ENCODE measurements at regions not wholly inside any gene's neighbourhood (a gene's known extent, or its start where the extent isn't known, plus 50 kb on each side); places are given as distances from the start of the nearest gene placed in this dataset.
"Not testable (repeated sequence)": the region's sequence is repeated elsewhere in the genome, so short reads cannot be mapped to it uniquely, and the experiment has no call there.

GRCh38 chr12:33187409-33187808, 252.2 kb downstream of the SYT10 start:
- no peak overlapping the region for H3K27ac ChIP-seq (ENCODE audit: low read length)
- no peak overlapping the region for H3K9ac ChIP-seq (ENCODE audit: low read depth, low read length)
- H3K27me3 ChIP-seq (ENCODE audit: insufficient read depth, low read length) = no peaks in the 10 kb centered on the region
- no peak overlapping the region for H3K4me3 ChIP-seq (ENCODE audit: low read length)
- peaks cover 6% of the 10 kb centered on the region; the same call in 1 of the 2 replicates for H3K9me3 ChIP-seq (ENCODE audit: insufficient read depth, low read depth, low read length)
- H3K4me1 ChIP-seq (ENCODE audit: insufficient read depth, low read length) = no peaks in the 10 kb centered on the region
- H3K36me3 ChIP-seq (ENCODE audit: insufficient read depth, low read depth, low read length) = no peaks in the 10 kb centered on the region

DNA sequence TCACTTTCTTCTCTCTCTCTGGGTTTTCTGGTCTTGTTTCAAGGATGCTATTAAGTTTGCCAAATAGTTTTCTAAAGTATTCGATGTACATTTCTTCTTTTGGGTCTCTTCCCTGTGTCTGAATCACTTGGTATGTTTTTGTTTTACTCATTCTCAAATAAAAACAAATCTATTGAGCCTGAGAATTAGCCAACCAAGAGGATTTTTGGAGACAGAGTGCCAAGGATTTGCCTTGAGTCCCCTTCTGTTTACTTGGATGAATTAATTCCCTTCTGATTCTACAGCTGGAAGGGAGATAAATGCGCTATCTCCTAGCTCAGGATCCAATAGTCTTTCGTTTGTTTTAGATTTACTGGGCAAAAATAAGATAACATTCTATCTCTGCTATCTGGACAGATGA, 255.5 kb downstream of the SYT10 start:
- no peaks in the 10 kb centered on the region for H3K36me3 ChIP-seq (ENCODE audit: insufficient read depth, low read depth, low read length)
- H3K4me3 ChIP-seq (ENCODE audit: low read length) = no peak overlapping the region
- no peak overlapping the region for H3K9ac ChIP-seq (ENCODE audit: low read depth, low read length)
- no peak overlapping the region for H3K27ac ChIP-seq (ENCODE audit: low read length)
- H3K4me1 ChIP-seq (ENCODE audit: insufficient read depth, low read length) = no peaks in the 10 kb centered on the region
- no peaks in the 10 kb centered on the region for H3K27me3 ChIP-seq (ENCODE audit: insufficient read depth, low read length)
- H3K9me3 ChIP-seq (ENCODE audit: insufficient read depth, low read depth, low read length) = peaks cover 3% of the 10 kb centered on the region; the same call in 1 of the 2 replicates

DNA sequence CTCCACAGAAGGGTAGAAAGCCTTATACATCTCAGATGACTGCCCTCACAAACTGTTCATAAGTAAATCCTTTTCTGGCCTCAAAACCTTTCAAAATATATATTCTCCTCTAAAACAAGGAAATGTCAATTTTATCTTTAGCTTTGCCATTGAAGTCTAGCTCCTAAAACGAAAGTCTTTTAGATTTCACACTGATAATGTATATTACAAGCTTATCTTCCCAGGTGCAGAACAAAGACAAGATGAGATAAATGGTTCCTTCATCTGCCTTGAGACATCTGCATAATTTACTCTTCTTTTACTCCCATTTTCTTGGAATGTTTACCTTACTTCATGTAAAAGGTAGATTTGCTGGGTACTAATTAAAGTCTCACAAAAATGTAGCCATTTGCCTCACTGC, 257.1 kb downstream of the SYT10 start:
- no peaks in the 10 kb centered on the region for H3K27me3 ChIP-seq (ENCODE audit: insufficient read depth, low read length)
- no peak overlapping the region for H3K4me3 ChIP-seq (ENCODE audit: low read length)
- no peaks in the 10 kb centered on the region for H3K4me1 ChIP-seq (ENCODE audit: insufficient read depth, low read length)
- H3K9ac ChIP-seq (ENCODE audit: low read depth, low read length) = no peak overlapping the region
- H3K36me3 ChIP-seq (ENCODE audit: insufficient read depth, low read depth, low read length) = no peaks in the 10 kb centered on the region
- peaks cover 3% of the 10 kb centered on the region; the same call in 1 of the 2 replicates for H3K9me3 ChIP-seq (ENCODE audit: insufficient read depth, low read depth, low read length)
- no peak overlapping the region for H3K27ac ChIP-seq (ENCODE audit: low read length)

DNA sequence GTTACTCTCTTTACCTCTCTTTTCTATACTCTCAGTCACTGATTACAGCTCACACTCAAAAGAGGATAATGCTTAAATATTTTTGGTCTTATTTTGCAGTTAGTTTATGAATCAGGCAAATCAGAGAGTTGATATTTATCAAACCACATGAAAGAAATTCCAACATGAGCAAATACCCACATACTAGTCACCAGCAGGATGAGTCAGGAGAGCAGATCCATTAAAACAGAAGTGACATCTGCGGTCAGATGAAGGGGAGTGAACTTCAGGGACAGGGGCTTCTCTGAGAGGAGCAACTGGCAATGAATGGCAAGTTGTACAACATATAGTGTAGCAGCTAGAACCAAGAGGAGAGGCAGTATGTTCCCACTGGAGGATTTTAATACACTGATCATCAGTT, 258.7 kb downstream of the SYT10 start:
- Histone ChIP-seq H3K9ac (ENCODE audit: low read depth, low read length) (no peak overlapping the region), H3K4me1 (ENCODE audit: insufficient read depth, low read length) (no peaks in the 10 kb centered on the region), H3K27ac (ENCODE audit: low read length) (no peak overlapping the region), H3K27me3 (ENCODE audit: insufficient read depth, low read length) (no peaks in the 10 kb centered on the region), H3K4me3 (ENCODE audit: low read length) (no peak overlapping the region), H3K9me3 (ENCODE audit: insufficient read depth, low read depth, low read length) (no peaks in the 10 kb centered on the region; the same call in 1 of the 2 replicates), H3K36me3 (ENCODE audit: insufficient read depth, low read depth, low read length) (no peaks in the 10 kb centered on the region)

- H3K27me3 ChIP-seq (ENCODE audit: insufficient read depth, low read length); H3K27ac ChIP-seq (ENCODE audit: low read length); H3K9ac ChIP-seq (ENCODE audit: low read depth, low read length); H3K4me3 ChIP-seq (ENCODE audit: low read length); H3K36me3 ChIP-seq (ENCODE audit: insufficient read depth, low read depth, low read length); H3K4me1 ChIP-seq (ENCODE audit: insufficient read depth, low read length); H3K9me3 ChIP-seq (ENCODE audit: insufficient read depth, low read depth, low read length): not testable (repeated sequence)
Observed at GRCh38 chr12:33166260-33166659, 269.7 kb upstream of the PKP2 start.

DNA sequence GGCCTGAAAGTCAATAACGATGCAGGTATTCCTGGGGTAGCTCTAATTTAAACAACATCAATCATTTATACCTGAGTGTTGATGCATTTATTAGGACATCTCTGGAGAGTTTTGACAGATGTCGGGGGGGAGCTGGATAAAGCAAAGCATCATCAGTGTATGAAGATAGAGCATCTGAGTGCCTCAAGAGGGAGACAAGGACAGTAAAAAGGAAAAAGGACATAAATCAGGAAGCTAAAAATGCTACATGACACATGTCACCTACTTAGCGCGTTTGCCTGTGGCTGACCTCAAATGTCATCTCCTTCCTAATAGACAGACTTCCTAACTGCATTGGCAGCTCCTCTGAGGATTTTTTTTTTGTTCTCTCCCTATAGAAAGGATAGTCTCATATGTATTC, 259.5 kb upstream of the PKP2 start:
- H3K27me3 ChIP-seq (ENCODE audit: insufficient read depth, low read length) = no peaks in the 10 kb centered on the region
- no peak overlapping the region for H3K27ac ChIP-seq (ENCODE audit: low read length)
- no peaks in the 10 kb centered on the region for H3K4me1 ChIP-seq (ENCODE audit: insufficient read depth, low read length)
- H3K36me3 ChIP-seq (ENCODE audit: insufficient read depth, low read depth, low read length) = no peaks in the 10 kb centered on the region
- no peak overlapping the region for H3K9ac ChIP-seq (ENCODE audit: low read depth, low read length)
- no peak overlapping the region for H3K4me3 ChIP-seq (ENCODE audit: low read length)
- H3K9me3 ChIP-seq (ENCODE audit: insufficient read depth, low read depth, low read length) = peaks cover 22% of the 10 kb centered on the region; the same call in 1 of the 2 replicates

DNA sequence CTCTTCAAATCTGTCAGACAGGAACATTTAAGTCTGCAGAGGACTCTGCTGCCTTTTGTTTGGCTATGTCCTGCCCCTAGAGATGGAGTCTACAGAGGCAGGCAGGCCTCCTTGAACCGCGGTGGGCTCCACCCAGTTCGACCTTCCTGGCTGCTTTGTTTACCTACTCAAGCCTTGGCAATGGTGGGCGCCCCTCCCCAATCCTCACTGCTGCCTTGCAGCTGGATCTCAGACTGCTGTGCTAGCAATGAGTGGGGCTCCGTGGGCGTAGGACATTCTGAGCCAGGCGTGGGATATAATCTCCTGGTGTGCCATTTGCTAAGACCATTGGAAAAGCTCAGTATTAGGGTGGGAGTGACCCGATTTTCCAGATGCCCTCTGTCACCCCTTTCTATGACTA, 250.7 kb upstream of the PKP2 start:
- H3K27ac ChIP-seq (ENCODE audit: low read length); H3K27me3 ChIP-seq (ENCODE audit: insufficient read depth, low read length); H3K9ac ChIP-seq (ENCODE audit: low read depth, low read length); H3K4me1 ChIP-seq (ENCODE audit: insufficient read depth, low read length); H3K4me3 ChIP-seq (ENCODE audit: low read length); H3K36me3 ChIP-seq (ENCODE audit: insufficient read depth, low read depth, low read length): not testable (repeated sequence)
- peaks cover 37% of the 10 kb centered on the region for H3K9me3 ChIP-seq (ENCODE audit: insufficient read depth, low read depth, low read length)

DNA sequence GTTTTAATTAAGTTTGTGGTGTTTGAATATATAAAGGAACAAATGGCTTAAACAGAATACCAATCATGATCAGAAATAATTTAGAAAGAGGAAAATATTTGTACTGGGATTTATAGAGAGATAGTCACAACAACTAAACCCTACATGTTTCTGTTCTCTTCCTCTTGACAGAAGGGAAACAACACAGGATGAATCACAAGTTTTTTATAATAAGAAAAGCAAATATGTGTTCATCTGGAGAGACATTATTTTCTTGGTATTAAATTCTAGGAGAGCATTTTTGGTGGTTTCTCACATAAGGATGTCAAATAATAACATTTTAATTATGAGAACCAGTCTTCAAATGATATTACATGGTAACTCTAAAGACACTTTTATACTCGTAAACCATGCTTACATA, 232.9 kb upstream of the PKP2 start:
- Histone ChIP-seq H3K9me3 (ENCODE audit: insufficient read depth, low read depth, low read length) (no peaks in the 10 kb centered on the region), H3K27me3 (ENCODE audit: insufficient read depth, low read length) (no peaks in the 10 kb centered on the region), H3K36me3 (ENCODE audit: insufficient read depth, low read depth, low read length) (no peaks in the 10 kb centered on the region), H3K4me1 (ENCODE audit: insufficient read depth, low read length) (no peaks in the 10 kb centered on the region), H3K27ac (ENCODE audit: low read length) (no peak overlapping the region), H3K9ac (ENCODE audit: low read depth, low read length) (no peak overlapping the region), H3K4me3 (ENCODE audit: low read length) (no peak overlapping the region)

GRCh38 chr12:33125755-33126154, 229.2 kb upstream of the PKP2 start:
- H3K9ac ChIP-seq (ENCODE audit: low read depth, low read length) = no peak overlapping the region
- no peaks in the 10 kb centered on the region for H3K9me3 ChIP-seq (ENCODE audit: insufficient read depth, low read depth, low read length)
- no peaks in the 10 kb centered on the region for H3K4me1 ChIP-seq (ENCODE audit: insufficient read depth, low read length)
- H3K27me3 ChIP-seq (ENCODE audit: insufficient read depth, low read length) = no peaks in the 10 kb centered on the region
- H3K36me3 ChIP-seq (ENCODE audit: insufficient read depth, low read depth, low read length) = no peaks in the 10 kb centered on the region
- no peak overlapping the region for H3K27ac ChIP-seq (ENCODE audit: low read length)
- no peak overlapping the region for H3K4me3 ChIP-seq (ENCODE audit: low read length)

GRCh38 chr12:33116284-33116683, 219.7 kb upstream of the PKP2 start:
- Histone ChIP-seq H3K4me3 (ENCODE audit: low read length) (no peak overlapping the region), H3K4me1 (ENCODE audit: insufficient read depth, low read length) (peaks cover 20% of the 10 kb centered on the region; the same call in 1 of the 2 replicates), H3K9me3 (ENCODE audit: insufficient read depth, low read depth, low read length) (no peaks in the 10 kb centered on the region), H3K27ac (ENCODE audit: low read length) (no peak overlapping the region), H3K9ac (ENCODE audit: low read depth, low read length) (no peak overlapping the region), H3K36me3 (ENCODE audit: insufficient read depth, low read depth, low read length) (no peaks in the 10 kb centered on the region), H3K27me3 (ENCODE audit: insufficient read depth, low read length) (no peaks in the 10 kb centered on the region)

GRCh38 chr12:33115716-33116115, 219.1 kb upstream of the PKP2 start:
- Histone ChIP-seq H3K9me3 (ENCODE audit: insufficient read depth, low read depth, low read length) (no peaks in the 10 kb centered on the region), H3K4me3 (ENCODE audit: low read length) (no peak overlapping the region), H3K27ac (ENCODE audit: low read length) (no peak overlapping the region), H3K36me3 (ENCODE audit: insufficient read depth, low read depth, low read length) (no peaks in the 10 kb centered on the region), H3K4me1 (ENCODE audit: insufficient read depth, low read length) (peaks cover 20% of the 10 kb centered on the region; the same call in 1 of the 2 replicates), H3K9ac (ENCODE audit: low read depth, low read length) (no peak overlapping the region), H3K27me3 (ENCODE audit: insufficient read depth, low read length) (no peaks in the 10 kb centered on the region)

GRCh38 chr12:33111850-33112249, 215.3 kb upstream of the PKP2 start:
- H3K27ac ChIP-seq (ENCODE audit: low read length) = no peak overlapping the region
- no peak overlapping the region for H3K9ac ChIP-seq (ENCODE audit: low read depth, low read length)
- H3K4me3 ChIP-seq (ENCODE audit: low read length) = peak overlapping the region; percentile 46; the same call in 1 of the 2 replicates
- no peaks in the 10 kb centered on the region for H3K27me3 ChIP-seq (ENCODE audit: insufficient read depth, low read length)
- no peaks in the 10 kb centered on the region for H3K36me3 ChIP-seq (ENCODE audit: insufficient read depth, low read depth, low read length)
- peaks cover 12% of the 10 kb centered on the region; the same call in 1 of the 2 replicates for H3K9me3 ChIP-seq (ENCODE audit: insufficient read depth, low read depth, low read length)
- peaks cover 20% of the 10 kb centered on the region; the same call in 1 of the 2 replicates for H3K4me1 ChIP-seq (ENCODE audit: insufficient read depth, low read length)
